ENCODE measurements at regions not wholly inside any gene's neighbourhood (a gene's known extent, or its start where the extent isn't known, plus 50 kb on each side); places are given as distances from the start of the nearest gene placed in this dataset.

GRCh38 chr1:73333847-73334503, 864.0 kb downstream of the LRRIQ3 start:
- no peak for DNase-seq (ENCODE audit: low read depth)
- no peak overlapping the region for H3K4me3 ChIP-seq (ENCODE audit: low read depth, low read length)
- TF ChIP-seq, protein P1, sequence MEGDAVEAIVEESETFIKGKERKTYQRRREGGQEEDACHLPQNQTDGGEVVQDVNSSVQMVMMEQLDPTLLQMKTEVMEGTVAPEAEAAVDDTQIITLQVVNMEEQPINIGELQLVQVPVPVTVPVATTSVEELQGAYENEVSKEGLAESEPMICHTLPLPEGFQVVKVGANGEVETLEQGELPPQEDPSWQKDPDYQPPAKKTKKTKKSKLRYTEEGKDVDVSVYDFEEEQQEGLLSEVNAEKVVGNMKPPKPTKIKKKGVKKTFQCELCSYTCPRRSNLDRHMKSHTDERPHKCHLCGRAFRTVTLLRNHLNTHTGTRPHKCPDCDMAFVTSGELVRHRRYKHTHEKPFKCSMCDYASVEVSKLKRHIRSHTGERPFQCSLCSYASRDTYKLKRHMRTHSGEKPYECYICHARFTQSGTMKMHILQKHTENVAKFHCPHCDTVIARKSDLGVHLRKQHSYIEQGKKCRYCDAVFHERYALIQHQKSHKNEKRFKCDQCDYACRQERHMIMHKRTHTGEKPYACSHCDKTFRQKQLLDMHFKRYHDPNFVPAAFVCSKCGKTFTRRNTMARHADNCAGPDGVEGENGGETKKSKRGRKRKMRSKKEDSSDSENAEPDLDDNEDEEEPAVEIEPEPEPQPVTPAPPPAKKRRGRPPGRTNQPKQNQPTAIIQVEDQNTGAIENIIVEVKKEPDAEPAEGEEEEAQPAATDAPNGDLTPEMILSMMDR (IDR thresholded peaks at IDR 0.05; ENCODE audit: insufficient read depth, low read length): no peak

- H3K4me3 ChIP-seq (ENCODE audit: low read depth, low read length): no peak overlapping the region
- TF ChIP-seq, protein P1 (IDR thresholded peaks at IDR 0.05; ENCODE audit: insufficient read depth, low read length): no peak
- DNase-seq (ENCODE audit: low read depth): no peak
Measured at GRCh38 chr1:73331726-73332125, 866.2 kb downstream of the LRRIQ3 start.

DNA sequence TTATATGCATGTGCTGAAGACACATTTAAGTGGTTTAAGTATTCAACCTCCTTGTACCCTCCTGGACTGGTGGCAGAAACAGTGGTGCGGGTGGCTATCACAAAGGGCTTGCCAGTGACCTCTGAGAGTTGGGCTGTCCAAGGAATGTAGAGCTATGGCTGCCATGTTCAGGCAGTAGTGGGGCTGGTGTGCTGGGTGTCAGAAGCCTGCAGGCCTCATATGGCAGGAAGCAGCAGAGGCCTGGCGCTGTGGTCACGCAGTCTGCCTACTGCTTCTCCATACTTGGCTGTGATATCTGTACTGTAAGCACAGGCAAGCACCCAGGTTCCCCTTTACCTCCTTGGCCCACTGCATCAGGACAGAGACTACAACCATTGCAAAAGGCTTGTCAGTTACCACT, 870.0 kb downstream of the LRRIQ3 start:
- H3K4me3 ChIP-seq (ENCODE audit: low read depth, low read length): no peak overlapping the region
- TF ChIP-seq, protein P1 (IDR thresholded peaks at IDR 0.05; ENCODE audit: insufficient read depth, low read length): no peak
- DNase-seq (ENCODE audit: low read depth): no peak

- H3K4me3 ChIP-seq (ENCODE audit: low read depth, low read length): no peak overlapping the region
- no peak for DNase-seq (ENCODE audit: low read depth)
- TF ChIP-seq, protein P1 (IDR thresholded peaks at IDR 0.05; ENCODE audit: insufficient read depth, low read length): no peak
Measured at GRCh38 chr1:73327180-73327793, 870.7 kb downstream of the LRRIQ3 start.

DNA sequence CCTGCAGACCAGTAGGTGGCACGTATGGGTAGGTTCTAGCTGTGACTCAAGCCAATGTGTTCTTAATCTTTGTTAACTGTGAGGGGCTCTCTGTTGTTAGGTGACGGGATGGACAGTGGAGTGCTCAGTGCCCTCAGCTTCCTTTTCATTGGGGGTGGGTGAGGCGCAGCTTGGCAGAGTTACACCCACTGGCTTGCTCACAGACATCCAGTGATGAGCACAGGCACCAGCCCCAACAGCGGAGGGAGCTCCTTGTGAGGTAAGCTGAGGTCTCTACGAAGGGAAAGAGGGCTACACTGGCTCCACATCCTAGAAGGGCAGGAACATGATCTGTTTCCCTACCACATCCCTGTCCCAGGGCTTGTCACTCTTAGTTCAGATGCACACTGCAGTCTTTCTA, 871.3 kb downstream of the LRRIQ3 start:
- H3K4me3 ChIP-seq (ENCODE audit: low read depth, low read length): no peak overlapping the region
- no peak for DNase-seq (ENCODE audit: low read depth)
- TF ChIP-seq, protein P1 (IDR thresholded peaks at IDR 0.05; ENCODE audit: insufficient read depth, low read length): no peak

- TF ChIP-seq, protein P1 (IDR thresholded peaks at IDR 0.05; ENCODE audit: insufficient read depth, low read length): no peak
- no peak overlapping the region for H3K4me3 ChIP-seq (ENCODE audit: low read depth, low read length)
- no peak for DNase-seq (ENCODE audit: low read depth)
Measured at GRCh38 chr1:73310797-73311381, 887.1 kb downstream of the LRRIQ3 start.

Data from fibroblast of the aortic adventitia (primary cell).